GM19328 (cell line): ENCODE measurements at regions not wholly inside any gene's neighbourhood (a gene's known extent, or its start where the extent isn't known, plus 50 kb on each side); places are given as distances from the start of the nearest gene placed in this dataset.

Experiments used
- ATAC-seq: cut with Tn5 transposase; IDR thresholded peaks from one replicate; pipeline ENCODE4 v1.9.1; 2021; ENCODE audit warnings: mild to moderate bottlenecking, moderate library complexity; ENCODE audit not compliant: unreplicated experiment

- no peak for ATAC-seq
These were observed 315.4 kb upstream of the RASGRP1 start for GRCh38 chr15:38879909-38880471.

GRCh38 chr15:38882221-38882620 is 317.6 kb upstream of the RASGRP1 start:
- no peak for ATAC-seq

GRCh38 chr15:38883987-38884386 is 319.4 kb upstream of the RASGRP1 start:
- ATAC-seq = no peak

GRCh38 chr15:38885001-38885400 is 320.4 kb upstream of the RASGRP1 start:
- no peak for ATAC-seq

GRCh38 chr15:38885471-38885952 is 320.9 kb upstream of the RASGRP1 start:
- ATAC-seq = no peak

GRCh38 chr15:38886315-38887163 is 321.9 kb upstream of the RASGRP1 start:
- ATAC-seq = no peak

- no peak for ATAC-seq
These were observed 324.1 kb upstream of the RASGRP1 start for GRCh38 chr15:38888701-38889221.

GRCh38 chr15:38890194-38890593 is 325.6 kb upstream of the RASGRP1 start:
- ATAC-seq = no peak

GRCh38 chr15:38893925-38894242 is 329.3 kb upstream of the RASGRP1 start:
- ATAC-seq = no peak

- no peak for ATAC-seq
These were observed 329.8 kb upstream of the RASGRP1 start for GRCh38 chr15:38894243-38894948.

- ATAC-seq = no peak
These were observed 331.0 kb upstream of the RASGRP1 start for GRCh38 chr15:38895326-38896255.

- ATAC-seq = no peak
These were observed 332.0 kb upstream of the RASGRP1 start for GRCh38 chr15:38896647-38897046.

- no peak for ATAC-seq
These were observed 332.9 kb upstream of the RASGRP1 start for GRCh38 chr15:38897551-38897950.

- ATAC-seq = no peak
These were observed 333.6 kb upstream of the RASGRP1 start for GRCh38 chr15:38898236-38898635.

- no peak for ATAC-seq
These were observed 334.7 kb upstream of the RASGRP1 start for GRCh38 chr15:38899300-38899699.

GRCh38 chr15:38904298-38904697 is 339.7 kb upstream of the RASGRP1 start:
- no peak for ATAC-seq

GRCh38 chr15:38905632-38906031 is 341.0 kb upstream of the RASGRP1 start:
- no peak for ATAC-seq

GRCh38 chr15:38920966-38921365 is 356.4 kb upstream of the RASGRP1 start:
- no peak for ATAC-seq

- ATAC-seq = no peak
These were observed 356.9 kb upstream of the RASGRP1 start for GRCh38 chr15:38921471-38921870.

GRCh38 chr15:38928431-38928830 is 363.8 kb upstream of the RASGRP1 start:
- no peak for ATAC-seq
